ENCODE measurements at regions not wholly inside any gene's neighbourhood (a gene's known extent, or its start where the extent isn't known, plus 50 kb on each side); places are given as distances from the start of the nearest gene placed in this dataset.
A peak's percentile ranks its signal among the peaks of the same experiment; 100 is the strongest.

- no peak for DNase-seq (ENCODE audit: low read depth)
- H3K4me3 ChIP-seq (replicated peaks; ENCODE audit: low read depth, low read length), result no peak overlapping the region
- TF ChIP-seq CTCF (IDR thresholded peaks at IDR 0.05; ENCODE audit: low read length, missing control alignments), result no peak
Measured at GRCh38 chr15:31433091-31433490, 106.5 kb downstream of the KLF13 start.

- TF ChIP-seq CTCF (IDR thresholded peaks at IDR 0.05; ENCODE audit: low read length, missing control alignments), result no peak
- DNase-seq (ENCODE audit: low read depth), result no peak
- H3K4me3 ChIP-seq (replicated peaks; ENCODE audit: low read depth, low read length), result no peak overlapping the region
Measured at GRCh38 chr15:31433574-31433973, 106.9 kb downstream of the KLF13 start.

- DNase-seq (ENCODE audit: low read depth), result no peak
- H3K4me3 ChIP-seq (replicated peaks; ENCODE audit: low read depth, low read length), result no peak overlapping the region
Measured at GRCh38 chr15:31434275-31434587, 107.6 kb downstream of the KLF13 start.

GRCh38 chr15:31434588-31435260 lies 108.1 kb downstream of the KLF13 start:
- peak; percentile 92 for DNase-seq (ENCODE audit: low read depth)
- peak overlapping the region; percentile 36 for H3K4me3 ChIP-seq (replicated peaks; ENCODE audit: low read depth, low read length)
- no peak for TF ChIP-seq CTCF (IDR thresholded peaks at IDR 0.05; ENCODE audit: low read length, missing control alignments)

More at GRCh38 chr15:31434275-31434587, 107.6 kb downstream of the KLF13 start:
- TF ChIP-seq CTCF (IDR thresholded peaks at IDR 0.05; ENCODE audit: low read length, missing control alignments), result no peak

- TF ChIP-seq CTCF (IDR thresholded peaks at IDR 0.05; ENCODE audit: low read length, missing control alignments), result peak; percentile 75
- peak overlapping the region; percentile 36 for H3K4me3 ChIP-seq (replicated peaks; ENCODE audit: low read depth, low read length)
- DNase-seq (ENCODE audit: low read depth), result peak; percentile 91
Measured at GRCh38 chr15:31435261-31435911, 108.8 kb downstream of the KLF13 start.

- no peak for DNase-seq (ENCODE audit: low read depth)
- TF ChIP-seq CTCF (IDR thresholded peaks at IDR 0.05; ENCODE audit: low read length, missing control alignments), result no peak
- H3K4me3 ChIP-seq (replicated peaks; ENCODE audit: low read depth, low read length), result no peak overlapping the region
Measured at GRCh38 chr15:31435912-31436628, 109.4 kb downstream of the KLF13 start.
